GM23338 (cell line): ENCODE measurements at regions not wholly inside any gene's neighbourhood (a gene's known extent, or its start where the extent isn't known, plus 50 kb on each side); places are given as distances from the start of the nearest gene placed in this dataset.

Experiments used
- ATAC-seq: fragments of 200-7000 bp; cut with Tn5 transposase; 3 replicates; pipeline ENCODE4 v1.9.1; 2020
- DNase-seq: peaks from one replicate; pipeline ENCODE4 v3.0.0-alpha.2; 2015; ENCODE audit warnings: low spot score
- H2AFZ ChIP-seq: fragments of 200-600 bp; sonication (generic); 2 replicates; pipeline ENCODE4 v1.8.0; 2016; ENCODE audit warnings: antibody characterized with exemption, mild to moderate bottlenecking, moderate library complexity
- H3F3A ChIP-seq: fragments of 200-600 bp; sonication (generic); replicated peaks from 2 replicates; pipeline ENCODE4 v1.8.0; 2017; ENCODE audit warnings: antibody characterized with exemption, mixed run types, low read depth
- H3K27ac ChIP-seq: fragments of 200-600 bp; sonication (generic); 2 replicates; pipeline ENCODE4 v1.6.1; 2016; ENCODE audit warnings: low read depth
- H3K27me3 ChIP-seq: fragments of 200-600 bp; sonication (generic); 2 replicates; pipeline ENCODE4 v1.8.0; 2016; ENCODE audit warnings: mild to moderate bottlenecking, mixed run types, moderate library complexity; ENCODE audit not compliant: insufficient read depth
- H3K36me3 ChIP-seq: fragments of 200-600 bp; sonication (generic); 2 replicates; pipeline ENCODE4 v1.8.0; 2016; ENCODE audit warnings: mild to moderate bottlenecking; ENCODE audit not compliant: insufficient read depth
- H3K4me1 ChIP-seq: fragments of 200-600 bp; sonication (generic); 2 replicates; pipeline ENCODE4 v1.8.0; 2016; ENCODE audit warnings: mild to moderate bottlenecking, moderate library complexity; ENCODE audit not compliant: insufficient read depth
- H3K4me2 ChIP-seq: fragments of 200-600 bp; sonication (generic); 2 replicates; pipeline ENCODE4 v1.7.1; 2017; ENCODE audit warnings: mixed run types
- H3K4me3 ChIP-seq: fragments of 200-600 bp; sonication (generic); 2 replicates; pipeline ENCODE4 v1.6.1; 2016; ENCODE audit warnings: mixed run types
- H3K79me2 ChIP-seq: fragments of 200-600 bp; sonication (generic); replicated peaks from 2 replicates; pipeline ENCODE4 v1.8.0; 2017; ENCODE audit warnings: mild to moderate bottlenecking; ENCODE audit not compliant: insufficient read depth
- H3K9me2 ChIP-seq: fragments of 200-600 bp; sonication (generic); 2 replicates; pipeline ENCODE4 v1.8.0; 2017; ENCODE audit not compliant: insufficient read depth
- H4K20me1 ChIP-seq: fragments of 200-600 bp; sonication (generic); replicated peaks from 2 replicates; pipeline ENCODE4 v1.8.0; 2017; ENCODE audit warnings: mild to moderate bottlenecking; ENCODE audit not compliant: insufficient read depth
- H3K27ac Mint-ChIP-seq: 2 replicates; pipeline ENCODE4 v1.8.0; 2020; ENCODE audit warnings: inconsistent platforms, mild to moderate bottlenecking, moderate library complexity, mixed read lengths
- H3K27me3 Mint-ChIP-seq: 3 replicates; pipeline ENCODE4 v1.8.0; 2022; ENCODE audit warnings: low read depth, mild to moderate bottlenecking, moderate library complexity, mixed read lengths, inconsistent platforms; ENCODE audit not compliant: insufficient read depth, poor library complexity
- H3K36me3 Mint-ChIP-seq: 3 replicates; pipeline ENCODE4 v1.8.0; 2021; ENCODE audit warnings: low read depth, mild to moderate bottlenecking, inconsistent platforms, moderate library complexity, mixed read lengths
- H3K4me1 Mint-ChIP-seq: 3 replicates; pipeline ENCODE4 v1.8.0; 2020; ENCODE audit warnings: mild to moderate bottlenecking, inconsistent platforms, mixed read lengths
- H3K4me3 Mint-ChIP-seq: 3 replicates; pipeline ENCODE4 v1.8.0; 2021; ENCODE audit warnings: moderate library complexity, mild to moderate bottlenecking, inconsistent platforms, mixed read lengths
- H3K9me3 Mint-ChIP-seq: 3 replicates; pipeline ENCODE4 v1.8.0; 2020; ENCODE audit warnings: moderate library complexity, mild to moderate bottlenecking, inconsistent platforms, mixed read lengths
- CREB1 ChIP-seq: fragments of 250-450 bp; sonication (Bioruptor Pico); IDR thresholded peaks from 2 replicates; pipeline ENCODE4 v1.5.0; 2020; ENCODE audit warnings: low read depth, mild to moderate bottlenecking, moderate library complexity
- EZH2 ChIP-seq: fragments of 200-600 bp; sonication (generic); IDR thresholded peaks from one replicate; pipeline ENCODE4 v1.8.0; 2017; ENCODE audit warnings: antibody characterized with exemption, mild to moderate bottlenecking, low read depth; ENCODE audit not compliant: unreplicated experiment
- POLR2AphosphoS5 ChIP-seq: IDR thresholded peaks from 2 replicates; pipeline ENCODE4 v1.6.1; 2016; ENCODE audit warnings: antibody characterized with exemption, low read depth
- STAT1 ChIP-seq: IDR thresholded peaks from one replicate; pipeline ENCODE4 v1.6.1; 2016; ENCODE audit warnings: antibody characterized with exemption; ENCODE audit not compliant: unreplicated experiment
- ZNF114 ChIP-seq: fragments of 250-450 bp; sonication (Bioruptor Pico); IDR thresholded peaks from 2 replicates; pipeline ENCODE4 v1.5.0; 2020; ENCODE audit warnings: mild to moderate bottlenecking, moderate library complexity
- ZNF462 ChIP-seq: fragments of 250-450 bp; sonication (Bioruptor Pico); IDR thresholded peaks from 2 replicates; pipeline ENCODE4 v1.5.0; 2020; ENCODE audit warnings: mild to moderate bottlenecking, moderate library complexity

- peak overlapping the region; percentile 23; the same call in 1 of the 2 replicates for H3K27ac ChIP-seq
- H3K4me2 ChIP-seq = peak overlapping the region; percentile 56
- Mint-ChIP-seq H3K4me1 (peaks cover 37% of the 10 kb centered on the region), H3K9me3 (peaks cover 5% of the 10 kb centered on the region), H3K36me3 (peaks cover 6% of the 10 kb centered on the region; the same call in 2 of the 3 replicates), H3K4me3 (no peak overlapping the region), H3K27ac (peak overlapping the region; percentile 68; the same call in 1 of the 2 replicates), H3K27me3 (peaks cover 4% of the 10 kb centered on the region)
- H3K27me3 ChIP-seq = no peaks in the 10 kb centered on the region
- no peak overlapping the region for H2AFZ ChIP-seq
- H3K36me3 ChIP-seq = no peaks in the 10 kb centered on the region
- peak; percentile 66 for DNase-seq
- H3F3A ChIP-seq = no peaks in the 10 kb centered on the region
- ATAC-seq = peak; percentile 93
- H3K4me3 ChIP-seq = peak overlapping the region; percentile 19; the same call in 1 of the 2 replicates
- no peak for TF ChIP-seq STAT1
- peak; percentile 67; the same call in 1 of the 2 replicates for TF ChIP-seq ZNF114
- peak; percentile 87 for TF ChIP-seq ZNF462
- H4K20me1 ChIP-seq = no peaks in the 10 kb centered on the region
- H3K4me1 ChIP-seq = peaks cover 20% of the 10 kb centered on the region
- H3K9me2 ChIP-seq = peaks cover 7% of the 10 kb centered on the region; the same call in 1 of the 2 replicates
- H3K79me2 ChIP-seq = no peaks in the 10 kb centered on the region
Measured at GRCh38 chr18:14025306-14025940, 106.8 kb downstream of the ZNF519 start.

- no peaks in the 10 kb centered on the region for H3K27me3 Mint-ChIP-seq
- no peak overlapping the region for H3K27ac ChIP-seq
- no peak for DNase-seq
- no peak overlapping the region for H2AFZ ChIP-seq
- H3F3A ChIP-seq = no peaks in the 10 kb centered on the region
- ATAC-seq = no peak
- H3K36me3 Mint-ChIP-seq = peaks cover 12% of the 10 kb centered on the region
- no peaks in the 10 kb centered on the region for H3K36me3 ChIP-seq
- peaks cover 12% of the 10 kb centered on the region for H3K9me3 Mint-ChIP-seq
- no peak overlapping the region for H3K4me3 ChIP-seq
- no peaks in the 10 kb centered on the region for H3K4me1 Mint-ChIP-seq
- no peaks in the 10 kb centered on the region for H4K20me1 ChIP-seq
- TF ChIP-seq ZNF114 (no peak), EZH2 (no peak), POLR2AphosphoS5 (no peak), CREB1 (CRISPR knock-in tag) (no peak)
- no peak overlapping the region for H3K4me2 ChIP-seq
- no peak overlapping the region for H3K27ac Mint-ChIP-seq
- no peaks in the 10 kb centered on the region for H3K79me2 ChIP-seq
- H3K27me3 ChIP-seq = no peaks in the 10 kb centered on the region
- H3K4me3 Mint-ChIP-seq = no peak overlapping the region
- no peaks in the 10 kb centered on the region for H3K4me1 ChIP-seq
- H3K9me2 ChIP-seq = no peaks in the 10 kb centered on the region; the same call in 1 of the 2 replicates
Measured at GRCh38 chr18:14015416-14015815, 100.1 kb upstream of the MC2R start.
